Left ventricle myocardium inferior (tissue), 1 donor: ENCODE measurements at regions not wholly inside any gene's neighbourhood (a gene's known extent, or its start where the extent isn't known, plus 50 kb on each side); places are given as distances from the start of the nearest gene placed in this dataset.

Source experiments
- DNase-seq: peaks from one replicate; pipeline ENCODE4 v3.0.0-alpha.2; 2020
- H3K27ac ChIP-seq: fragments of 200-600 bp; replicated peaks from 2 replicates; pipeline ENCODE4 v1.8.0; 2021
- H3K27me3 ChIP-seq: fragments of 200-600 bp; 2 replicates; pipeline ENCODE4 v1.8.0; 2021; ENCODE audit warnings: low read depth
- H3K36me3 ChIP-seq: fragments of 200-600 bp; 2 replicates; pipeline ENCODE4 v1.8.0; 2021
- H3K4me1 ChIP-seq: fragments of 200-600 bp; 2 replicates; pipeline ENCODE4 v1.8.0; 2021
- H3K4me3 ChIP-seq: fragments of 200-600 bp; 2 replicates; pipeline ENCODE4 v1.8.0; 2021; ENCODE audit warnings: mild to moderate bottlenecking, moderate library complexity
- H3K9me3 ChIP-seq: fragments of 200-600 bp; replicated peaks from 2 replicates; pipeline ENCODE4 v1.8.0; 2021
- intact Hi-C: fragments of 100-400 bp; cut with micrococcal nuclease; formaldehyde crosslinking; loops from one replicate; pipeline ENCODE4 v1.11.0; 2022
- TF ChIP-seq, protein P1 (sequence below): fragments of 200-600 bp; IDR thresholded peaks from 2 replicates; pipeline ENCODE4 v1.8.0; 2021; ENCODE audit warnings: antibody characterized with exemption, mild to moderate bottlenecking, borderline replicate concordance
- donor health status: DM: no; HTN: yes; CAD: no; lungs with severe emphysema.

DNA sequence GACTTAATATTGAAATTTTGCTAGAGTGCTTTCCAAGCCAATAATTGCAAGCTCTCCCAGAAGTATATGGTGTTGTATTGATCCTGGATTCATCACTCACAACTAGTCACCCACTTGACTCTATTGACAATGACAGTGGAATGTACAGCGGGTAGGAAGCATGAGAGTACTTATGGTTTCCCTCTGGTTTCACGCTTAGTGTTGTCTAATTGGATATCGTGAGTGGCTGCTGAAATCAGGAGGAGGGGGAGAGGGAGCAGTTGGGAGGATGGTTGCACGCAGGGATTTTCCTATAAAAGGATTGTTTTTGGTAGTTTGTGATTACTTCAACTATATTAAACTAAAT is 1819.5 kb upstream of the TENM3 start:
- Histone ChIP-seq H3K27me3 (no peaks in the 10 kb centered on the region), H3K9me3 (no peaks in the 10 kb centered on the region), H3K27ac (no peak overlapping the region), H3K4me1 (no peaks in the 10 kb centered on the region), H3K36me3 (no peaks in the 10 kb centered on the region), H3K4me3 (no peak overlapping the region)
- DNase-seq = no peak
- intact Hi-C loops = no loop called here
- TF ChIP-seq, protein P1, sequence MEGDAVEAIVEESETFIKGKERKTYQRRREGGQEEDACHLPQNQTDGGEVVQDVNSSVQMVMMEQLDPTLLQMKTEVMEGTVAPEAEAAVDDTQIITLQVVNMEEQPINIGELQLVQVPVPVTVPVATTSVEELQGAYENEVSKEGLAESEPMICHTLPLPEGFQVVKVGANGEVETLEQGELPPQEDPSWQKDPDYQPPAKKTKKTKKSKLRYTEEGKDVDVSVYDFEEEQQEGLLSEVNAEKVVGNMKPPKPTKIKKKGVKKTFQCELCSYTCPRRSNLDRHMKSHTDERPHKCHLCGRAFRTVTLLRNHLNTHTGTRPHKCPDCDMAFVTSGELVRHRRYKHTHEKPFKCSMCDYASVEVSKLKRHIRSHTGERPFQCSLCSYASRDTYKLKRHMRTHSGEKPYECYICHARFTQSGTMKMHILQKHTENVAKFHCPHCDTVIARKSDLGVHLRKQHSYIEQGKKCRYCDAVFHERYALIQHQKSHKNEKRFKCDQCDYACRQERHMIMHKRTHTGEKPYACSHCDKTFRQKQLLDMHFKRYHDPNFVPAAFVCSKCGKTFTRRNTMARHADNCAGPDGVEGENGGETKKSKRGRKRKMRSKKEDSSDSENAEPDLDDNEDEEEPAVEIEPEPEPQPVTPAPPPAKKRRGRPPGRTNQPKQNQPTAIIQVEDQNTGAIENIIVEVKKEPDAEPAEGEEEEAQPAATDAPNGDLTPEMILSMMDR = no peak

GRCh38 chr4:180426938-180427337 is 1816.3 kb upstream of the TENM3 start:
- intact Hi-C loops = no loop called here

GRCh38 chr4:180430283-180430682 is 1812.9 kb upstream of the TENM3 start:
- DNase-seq = no peak
- intact Hi-C loops = no loop called here

More at GRCh38 chr4:180426938-180427337, 1816.3 kb upstream of the TENM3 start:
- H3K9me3 ChIP-seq = no peaks in the 10 kb centered on the region
- DNase-seq = no peak
- H3K4me1 ChIP-seq = no peaks in the 10 kb centered on the region
- H3K4me3 ChIP-seq = no peak overlapping the region
- TF ChIP-seq, protein P1 = no peak
- H3K36me3 ChIP-seq = no peaks in the 10 kb centered on the region
- no peaks in the 10 kb centered on the region for H3K27me3 ChIP-seq
- H3K27ac ChIP-seq = no peak overlapping the region

GRCh38 chr4:180434131-180434895 is 1808.9 kb upstream of the TENM3 start:
- DNase-seq = no peak
- intact Hi-C loops = no loop called here
- Histone ChIP-seq H3K36me3 (no peaks in the 10 kb centered on the region), H3K27ac (no peak overlapping the region), H3K4me3 (no peak overlapping the region), H3K27me3 (no peaks in the 10 kb centered on the region), H3K4me1 (no peaks in the 10 kb centered on the region), H3K9me3 (no peaks in the 10 kb centered on the region)
- TF ChIP-seq, protein P1 = no peak

More at GRCh38 chr4:180430283-180430682, 1812.9 kb upstream of the TENM3 start:
- Histone ChIP-seq H3K36me3 (no peaks in the 10 kb centered on the region), H3K4me1 (no peaks in the 10 kb centered on the region), H3K4me3 (no peak overlapping the region), H3K27ac (no peak overlapping the region), H3K27me3 (no peaks in the 10 kb centered on the region), H3K9me3 (no peaks in the 10 kb centered on the region)
- TF ChIP-seq, protein P1 = no peak

DNA sequence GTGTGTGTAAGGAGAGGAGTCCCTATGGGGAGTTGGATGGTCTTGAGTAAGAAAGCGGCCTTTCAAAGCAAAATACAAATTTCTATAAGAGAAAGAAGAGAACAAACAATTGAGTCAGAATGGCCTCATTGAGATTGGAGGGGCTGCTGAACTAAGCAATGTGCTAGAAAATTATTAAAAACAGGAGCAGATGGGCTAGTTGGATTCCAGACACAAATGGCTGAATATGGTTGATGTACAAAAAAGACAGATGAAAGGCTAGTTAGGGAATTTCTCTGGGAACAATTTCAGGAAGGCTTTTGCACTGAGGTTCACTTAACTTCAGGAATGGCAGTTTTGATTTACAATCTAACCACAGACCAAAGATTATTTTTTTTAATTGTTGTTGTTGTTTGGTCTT is 1806.8 kb upstream of the TENM3 start:
- TF ChIP-seq, protein P1 = no peak
- no peaks in the 10 kb centered on the region for H3K9me3 ChIP-seq
- DNase-seq = no peak
- no peaks in the 10 kb centered on the region for H3K4me1 ChIP-seq
- H3K4me3 ChIP-seq = no peak overlapping the region
- no peaks in the 10 kb centered on the region for H3K27me3 ChIP-seq
- intact Hi-C loops = no loop called here
- H3K36me3 ChIP-seq = no peaks in the 10 kb centered on the region
- H3K27ac ChIP-seq = no peak overlapping the region
